NCI-H82 treated with DMSO at 0.1 percent for 48 hours (cell line): ENCODE measurements at regions not wholly inside any gene's neighbourhood (a gene's known extent, or its start where the extent isn't known, plus 50 kb on each side); places are given as distances from the start of the nearest gene placed in this dataset.
A peak's percentile ranks its signal among the peaks of the same experiment; 100 is the strongest.

Source experiments
- DNase-seq: peaks from one replicate; lab custom pipeline; 2025; ENCODE audit not compliant: unreplicated experiment; lab: John Stamatoyannopoulos, UW

DNA sequence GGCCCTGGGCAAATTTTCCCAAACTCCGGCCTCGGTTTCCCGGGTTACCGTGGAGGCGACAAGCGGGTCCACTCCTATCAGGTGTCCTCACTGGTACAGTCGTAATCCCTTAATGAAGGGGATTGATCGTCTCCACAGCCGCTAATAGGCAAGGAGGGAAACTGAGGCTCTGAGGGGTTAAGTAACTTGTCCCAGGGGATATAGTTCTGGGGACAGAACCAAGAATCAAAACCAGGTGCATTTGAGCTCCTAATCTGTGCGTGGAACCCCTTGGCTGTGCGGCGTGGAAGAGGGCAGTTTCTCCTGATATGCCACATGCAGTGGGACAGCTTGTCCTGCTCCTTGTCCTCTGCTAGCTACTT lies 157.2 kb downstream of the CYRIA start:
- DNase-seq, result no peak

DNA sequence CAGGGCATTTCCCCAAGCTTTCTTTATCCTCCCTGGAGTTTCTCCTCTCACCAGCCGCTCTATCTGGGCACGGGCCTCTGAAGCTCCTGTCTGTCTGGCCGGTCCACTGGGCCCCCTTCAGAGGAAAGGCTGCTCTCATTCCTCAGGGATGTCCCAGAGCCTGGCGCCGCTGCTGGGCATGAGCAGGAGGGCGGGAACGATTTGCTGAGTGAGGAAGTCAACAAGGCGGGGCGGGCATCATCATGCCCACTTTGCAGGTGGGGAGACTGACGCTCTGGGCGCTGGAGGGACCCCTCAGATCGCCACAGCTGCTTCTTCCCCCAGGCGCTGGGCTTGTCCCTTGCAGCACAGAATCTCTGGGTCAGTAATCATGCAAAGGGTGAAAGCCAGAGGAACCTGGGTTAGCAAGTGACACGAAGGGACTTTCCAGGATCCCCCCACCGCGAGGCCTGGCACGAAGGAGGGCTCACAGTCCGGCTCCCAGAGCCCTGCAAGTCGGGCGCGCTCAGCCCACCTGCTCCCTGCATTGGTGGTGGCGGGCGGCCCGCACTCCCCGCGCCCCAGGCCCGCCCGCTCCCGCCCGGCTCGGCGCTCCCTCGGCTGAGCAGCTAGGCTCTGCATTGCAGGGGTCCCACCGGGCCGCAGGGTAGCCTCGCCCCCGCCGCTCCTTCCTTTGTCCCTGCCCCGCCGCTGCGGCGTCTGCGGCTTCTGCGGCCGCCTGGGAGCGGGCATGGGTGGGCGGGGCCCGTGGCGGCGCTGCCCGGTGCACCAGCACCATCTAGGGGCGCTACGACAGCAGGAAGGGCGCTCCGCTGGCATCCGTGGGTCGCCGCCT lies 157.8 kb downstream of the CYRIA start:
- DNase-seq, result no peak

DNA sequence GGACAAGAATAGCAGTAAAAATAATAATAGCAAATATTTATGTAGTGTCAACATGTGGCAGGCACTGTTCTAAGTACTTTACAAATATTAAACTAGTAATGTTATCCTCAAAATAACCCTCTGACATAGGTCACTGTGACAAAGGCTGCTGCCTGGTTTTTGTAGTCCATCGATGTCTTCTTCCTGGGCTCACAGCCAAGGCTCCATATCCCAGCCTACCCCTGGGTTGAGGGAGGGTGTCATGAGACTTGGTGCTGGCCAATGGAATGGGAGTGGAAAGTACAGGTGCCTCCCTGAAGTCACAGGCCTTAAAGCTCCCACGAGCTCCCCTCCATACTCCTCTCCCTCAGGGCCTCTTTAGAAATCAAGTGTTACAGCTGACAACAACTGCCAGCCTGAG lies 159.3 kb downstream of the CYRIA start:
- DNase-seq, result no peak

DNA sequence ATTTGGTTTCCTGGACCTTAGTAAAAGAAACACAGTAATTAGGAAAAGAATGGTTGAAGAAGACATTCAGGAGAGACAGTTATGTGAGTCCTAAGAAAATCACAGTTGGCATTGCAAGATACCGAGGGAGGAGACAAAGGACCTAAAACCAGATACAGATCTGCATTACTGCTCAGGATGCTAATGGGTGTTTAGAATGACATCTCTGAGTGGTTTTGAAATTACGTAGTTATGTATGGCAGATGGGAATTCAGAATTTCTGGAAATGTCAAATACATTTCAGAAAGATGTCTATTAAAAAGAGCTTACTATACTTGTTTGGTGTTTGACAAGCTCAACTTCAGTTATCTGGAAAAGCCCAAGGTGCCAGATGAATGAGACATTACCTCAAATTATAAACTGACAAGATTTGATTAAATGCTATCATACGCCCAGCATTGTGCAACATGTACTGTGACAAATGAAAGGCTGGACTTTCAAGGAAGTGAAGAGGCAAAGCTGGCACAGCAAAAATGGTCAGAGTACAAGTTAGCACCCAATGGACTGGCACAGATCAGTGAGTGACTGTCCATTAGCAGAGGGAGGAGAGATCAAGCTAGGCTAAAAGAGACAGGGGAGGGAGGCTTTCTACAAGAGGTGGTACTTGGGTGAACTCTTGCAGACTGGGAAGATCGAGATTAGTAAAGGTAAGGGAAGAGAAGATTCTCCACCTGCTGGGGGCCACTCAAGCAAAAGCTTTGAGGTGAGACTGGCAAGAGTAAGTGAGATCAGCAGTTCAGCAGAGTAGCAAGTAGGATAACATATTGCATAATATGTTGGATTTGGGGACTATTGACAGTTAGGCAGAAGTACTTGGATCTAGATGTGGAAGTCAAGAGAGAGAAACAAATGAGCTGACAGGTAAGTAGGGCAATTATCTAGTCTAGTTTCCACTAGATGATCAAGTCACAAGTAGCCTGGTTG lies 168.9 kb downstream of the CYRIA start:
- no peak for DNase-seq

DNA sequence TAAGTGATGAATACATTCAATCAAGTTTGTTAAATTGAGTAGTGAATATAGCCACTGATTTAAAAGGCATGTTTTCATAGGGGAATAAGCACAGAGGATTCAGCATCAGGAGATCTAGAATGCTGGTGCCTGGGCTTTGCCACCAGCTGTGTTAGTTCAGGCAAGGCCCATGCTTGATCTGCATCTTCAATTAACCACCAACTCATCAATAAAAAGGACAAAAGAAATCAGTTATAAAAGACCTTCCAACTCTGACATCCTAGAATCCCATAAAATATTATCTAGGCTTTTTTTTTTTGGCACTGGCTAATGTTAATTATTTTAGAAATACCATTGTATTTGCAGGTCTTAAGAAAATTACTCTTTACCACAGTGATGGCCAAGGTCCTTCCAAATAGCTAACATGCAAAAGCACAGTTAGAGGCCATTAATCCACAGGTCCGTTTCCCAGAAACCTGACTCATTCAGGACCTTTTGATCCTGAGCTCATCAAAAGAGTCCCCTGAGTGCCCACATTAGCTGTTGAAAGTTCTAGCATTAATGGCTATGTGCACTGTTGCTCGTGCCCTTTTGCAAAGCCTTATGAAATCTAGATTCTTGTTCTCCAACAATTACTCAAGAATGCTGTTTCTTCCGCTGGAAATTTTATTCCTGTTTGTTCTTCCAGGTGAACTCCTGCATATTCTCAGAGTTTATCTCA lies 170.0 kb downstream of the CYRIA start:
- no peak for DNase-seq

DNA sequence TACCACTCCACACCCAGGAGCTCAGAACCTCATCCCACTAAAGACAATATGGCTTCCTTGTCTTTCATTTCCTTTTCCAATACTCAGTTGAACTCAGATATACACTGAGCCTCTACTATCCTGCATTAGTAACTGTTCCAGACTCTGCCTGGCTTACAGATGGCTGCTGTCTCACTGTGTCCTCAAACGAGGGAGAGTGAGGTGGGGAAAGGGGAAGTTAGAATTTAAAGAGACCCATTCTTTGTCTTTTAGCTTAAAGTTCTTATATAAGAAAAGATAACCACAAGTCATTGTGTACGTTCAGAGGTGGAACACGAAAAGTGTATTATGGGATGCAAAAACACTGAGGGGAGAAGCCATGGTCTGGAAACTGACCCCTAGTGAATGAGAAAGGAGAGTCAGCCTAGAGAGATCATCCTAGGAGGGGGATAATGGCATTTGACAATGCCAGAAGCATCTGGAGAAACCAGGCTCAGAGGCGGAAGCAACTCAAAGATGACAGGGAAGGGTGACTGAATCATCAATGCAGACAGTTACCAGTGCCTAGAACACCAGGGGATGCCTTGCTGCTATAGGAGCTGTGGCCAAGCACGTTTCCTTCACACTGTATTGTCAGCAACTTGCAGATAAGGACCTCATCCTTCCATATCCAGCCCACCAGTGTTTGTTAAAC lies 170.7 kb downstream of the CYRIA start:
- no peak for DNase-seq

DNA sequence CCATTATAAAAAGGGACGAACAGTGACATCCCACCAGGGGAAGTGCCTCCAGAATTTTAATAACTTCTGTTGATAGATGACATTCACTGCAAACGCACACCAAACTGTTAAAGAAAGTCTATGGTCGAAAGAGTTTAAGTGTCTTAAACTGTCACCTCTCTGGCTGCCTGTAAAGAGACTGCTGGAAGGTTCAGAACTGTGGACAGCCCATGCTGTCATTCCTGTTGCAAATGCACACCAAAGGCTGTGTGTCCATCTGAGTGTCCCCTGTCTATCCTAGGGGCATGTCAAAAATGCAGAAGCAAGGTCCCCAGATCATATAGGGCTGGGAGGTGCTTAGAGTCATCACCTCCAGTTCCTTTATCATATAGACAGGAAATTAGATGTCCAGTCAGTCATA lies 171.8 kb downstream of the CYRIA start:
- DNase-seq, result no peak

DNA sequence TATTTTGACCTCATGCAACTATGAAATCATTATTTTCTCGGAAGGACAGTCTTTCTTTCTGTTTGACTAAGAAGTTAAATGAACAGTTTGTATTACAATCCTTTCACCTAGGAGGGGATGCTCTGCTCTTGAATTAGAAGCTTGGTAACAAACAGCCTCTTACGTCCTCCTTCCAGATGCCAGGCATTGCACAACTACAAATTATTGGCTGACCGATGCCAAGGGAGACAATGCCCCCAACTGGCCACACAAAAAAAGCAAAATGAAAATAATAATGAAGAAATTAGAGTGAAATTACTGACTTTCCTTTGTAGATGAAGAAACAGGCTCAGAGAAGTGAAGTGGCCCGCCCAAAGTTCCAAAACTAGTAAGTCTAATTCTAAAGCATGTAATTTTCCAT lies 177.9 kb downstream of the CYRIA start:
- DNase-seq, result peak; percentile 5

DNA sequence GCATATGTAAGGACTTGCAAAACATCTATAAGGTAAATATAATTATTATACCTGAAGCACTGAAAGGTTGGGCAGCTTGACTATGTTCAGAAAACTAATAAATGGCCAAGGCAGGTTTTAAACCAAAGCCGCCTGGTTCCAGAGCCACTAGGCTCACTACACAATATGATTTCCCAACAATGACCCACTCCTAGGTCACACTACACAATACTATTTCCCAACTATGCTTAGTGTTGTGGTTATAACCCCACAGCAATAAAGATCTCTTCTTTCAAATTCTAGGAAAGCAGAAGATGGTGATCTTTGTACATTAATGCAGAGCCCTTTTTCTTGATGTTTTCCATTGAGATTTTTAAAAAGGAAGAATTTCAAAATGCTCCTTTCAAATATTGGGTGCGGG lies 180.4 kb downstream of the CYRIA start:
- DNase-seq, result no peak

DNA sequence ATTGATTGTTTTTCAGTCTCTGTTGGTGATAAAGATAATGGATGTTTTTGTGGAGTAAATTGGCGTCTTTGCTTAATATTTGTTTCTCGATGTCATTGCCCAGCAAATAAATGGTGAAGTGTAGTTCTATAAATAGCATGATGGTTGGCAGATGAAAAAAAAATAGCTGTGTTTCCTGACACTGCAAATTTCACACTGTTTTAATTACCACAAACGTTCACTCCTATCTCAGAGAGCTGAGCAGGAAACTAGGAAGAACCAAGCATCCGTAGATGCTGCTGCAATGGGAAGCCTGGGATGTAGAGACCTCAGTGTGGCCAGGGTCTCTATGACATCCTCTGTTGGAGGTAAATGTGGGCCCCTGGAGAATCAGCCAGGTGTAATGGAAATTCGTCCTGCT lies 183.2 kb downstream of the CYRIA start:
- DNase-seq, result no peak

DNA sequence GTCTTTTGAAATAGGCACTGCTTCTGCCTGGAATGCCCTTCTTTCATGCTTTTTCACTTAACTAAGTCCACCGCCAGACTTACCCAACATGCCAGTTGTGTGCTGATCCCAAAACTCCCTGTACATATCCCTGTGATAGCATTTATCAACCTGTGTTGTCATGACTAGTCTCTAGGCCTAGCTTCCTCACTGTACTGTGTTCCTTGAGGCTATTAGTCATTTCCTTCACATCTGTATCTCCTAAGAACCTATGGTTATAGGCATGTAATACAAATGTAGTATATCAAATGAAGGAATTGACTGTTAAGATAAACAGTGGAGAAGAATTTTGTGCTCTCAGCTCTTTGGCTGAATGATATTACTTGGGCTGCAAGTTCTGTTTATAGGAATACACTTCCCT lies 184.3 kb downstream of the CYRIA start:
- DNase-seq, result no peak

DNA sequence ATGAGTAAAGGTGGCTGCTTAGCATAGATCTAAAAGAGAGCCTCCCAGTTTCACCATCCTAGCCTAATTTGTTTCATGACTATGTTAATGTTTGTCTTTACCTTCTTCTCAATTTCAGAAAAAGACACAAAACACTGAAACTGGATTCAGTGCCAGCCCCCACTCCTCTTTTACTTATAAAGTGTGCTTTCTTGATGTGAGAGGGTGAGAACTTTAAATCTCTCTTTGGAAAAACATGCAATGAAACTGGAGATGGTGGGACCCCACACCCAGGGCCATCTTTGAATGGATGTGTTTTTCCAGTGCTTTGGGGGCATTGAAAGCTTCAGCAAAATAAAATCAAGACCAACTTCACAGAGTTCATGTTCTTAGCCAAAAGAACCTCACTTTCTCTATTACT lies 185.9 kb downstream of the CYRIA start:
- no peak for DNase-seq

DNA sequence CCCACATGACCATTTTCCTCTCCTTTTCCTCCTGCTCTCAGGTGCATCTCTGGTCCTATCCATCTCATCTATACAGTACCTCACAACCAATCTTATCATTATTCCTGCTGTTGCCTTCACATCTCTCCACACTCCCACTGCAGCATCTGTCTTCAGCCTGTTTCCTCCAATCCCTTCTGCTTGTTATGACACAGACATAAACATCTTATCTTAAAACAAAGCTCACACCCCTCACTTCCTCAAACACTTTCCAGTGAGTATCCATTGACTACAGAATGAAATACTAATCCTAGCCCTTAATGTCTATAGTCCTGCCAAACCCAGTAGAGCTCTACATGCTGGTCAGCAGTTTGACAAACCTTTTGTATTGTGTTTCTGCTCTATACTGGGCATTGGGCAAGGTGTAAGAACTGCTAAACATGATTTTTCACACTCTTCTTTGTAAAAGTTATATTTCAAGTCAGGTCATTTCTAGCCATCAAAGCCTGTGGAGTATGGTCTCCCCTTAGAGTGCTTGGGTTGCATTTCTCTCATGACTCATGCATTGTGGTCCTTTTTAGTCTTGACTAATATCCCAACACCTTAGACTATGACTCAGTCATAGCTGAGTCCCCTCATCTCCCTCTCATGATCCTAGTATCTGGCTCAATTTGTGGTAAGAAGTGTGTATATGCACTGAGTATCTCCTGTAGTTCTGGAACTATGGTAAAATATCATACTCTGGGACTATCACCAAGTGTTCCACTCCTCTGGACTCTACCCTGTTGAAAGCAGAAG lies 187.0 kb downstream of the CYRIA start:
- DNase-seq, result no peak

DNA sequence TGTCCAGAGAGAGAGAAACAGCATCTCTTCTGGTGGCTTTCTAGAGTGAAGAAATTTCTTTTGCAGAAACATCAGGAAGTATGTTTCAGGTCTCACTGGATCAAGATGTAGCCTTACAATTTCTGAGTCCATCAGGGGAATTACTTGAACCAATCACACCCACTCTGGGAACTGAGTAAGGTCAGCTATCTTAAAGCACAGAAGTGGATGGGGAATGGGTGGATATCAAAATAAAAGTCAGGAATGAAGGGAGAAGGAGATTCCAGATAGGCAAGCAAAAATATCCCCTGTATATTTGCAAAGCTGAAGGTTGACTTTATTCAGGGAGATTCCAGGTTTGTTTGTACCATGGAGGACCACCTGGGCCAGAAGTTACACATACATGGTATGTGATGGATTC lies 188.0 kb downstream of the CYRIA start:
- no peak for DNase-seq

DNA sequence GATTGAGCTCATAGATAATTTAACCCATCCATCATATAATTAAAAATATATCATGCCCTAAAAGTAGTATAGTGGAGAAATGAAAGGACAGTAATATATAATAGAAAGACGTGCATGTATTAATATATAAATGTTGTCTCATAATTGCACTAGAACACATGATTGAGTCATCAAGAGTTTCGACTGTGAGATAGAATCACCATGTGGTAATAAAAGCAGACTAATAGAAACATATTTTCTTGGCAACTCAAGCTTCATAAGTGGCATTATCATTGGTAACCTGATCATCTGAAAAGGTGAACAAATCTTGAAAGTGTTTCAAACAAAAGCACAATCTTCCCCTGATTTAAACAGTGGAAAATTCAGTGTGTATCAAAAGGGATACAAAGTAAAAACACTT lies 188.8 kb downstream of the CYRIA start:
- no peak for DNase-seq

DNA sequence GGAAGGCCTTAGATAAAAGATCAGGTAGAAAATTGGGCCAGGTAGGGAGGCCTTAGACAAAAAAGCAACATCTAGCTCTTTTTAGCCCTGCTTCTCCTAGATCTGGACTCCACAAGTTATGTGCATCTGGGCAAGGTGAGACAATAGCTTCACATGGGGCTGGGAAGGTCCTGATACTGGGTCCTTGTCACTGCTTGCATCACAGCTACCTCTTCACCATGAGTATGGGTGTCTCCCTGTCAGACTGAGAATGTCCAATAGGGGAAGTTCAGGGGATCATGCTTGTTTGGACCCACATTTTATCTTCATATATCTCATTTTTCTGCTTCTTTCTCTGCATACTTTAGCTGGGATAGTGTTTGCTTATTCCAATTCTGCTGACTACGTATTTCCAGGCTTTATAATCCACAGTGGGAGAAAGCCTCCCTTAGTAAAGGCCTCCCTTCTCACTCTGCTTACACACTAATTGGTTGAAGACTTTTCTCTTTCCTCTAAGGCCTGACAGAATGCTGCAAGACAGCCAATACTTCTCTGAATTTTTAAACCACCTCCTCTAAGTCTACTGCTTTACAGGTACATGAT lies 189.6 kb downstream of the CYRIA start:
- no peak for DNase-seq

DNA sequence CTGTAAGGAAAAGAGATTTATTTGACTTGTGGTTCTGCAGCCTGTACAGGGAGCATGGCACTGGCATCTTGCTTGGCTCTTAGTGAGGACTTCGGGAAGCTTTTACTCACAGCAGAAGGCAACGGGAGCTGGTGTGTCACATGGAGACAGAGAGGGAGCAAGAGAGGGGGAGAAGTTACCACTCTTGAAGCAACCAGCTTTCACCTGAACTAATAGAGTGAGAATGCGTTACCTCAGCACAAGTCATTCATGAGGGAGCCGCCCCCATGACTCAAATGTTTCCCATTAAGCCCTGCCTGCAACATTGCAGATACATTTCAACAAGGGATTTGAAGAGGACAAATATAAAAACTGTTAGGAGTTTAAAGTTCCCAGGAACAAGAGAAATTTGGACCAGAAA lies 190.0 kb downstream of the CYRIA start:
- no peak for DNase-seq

DNA sequence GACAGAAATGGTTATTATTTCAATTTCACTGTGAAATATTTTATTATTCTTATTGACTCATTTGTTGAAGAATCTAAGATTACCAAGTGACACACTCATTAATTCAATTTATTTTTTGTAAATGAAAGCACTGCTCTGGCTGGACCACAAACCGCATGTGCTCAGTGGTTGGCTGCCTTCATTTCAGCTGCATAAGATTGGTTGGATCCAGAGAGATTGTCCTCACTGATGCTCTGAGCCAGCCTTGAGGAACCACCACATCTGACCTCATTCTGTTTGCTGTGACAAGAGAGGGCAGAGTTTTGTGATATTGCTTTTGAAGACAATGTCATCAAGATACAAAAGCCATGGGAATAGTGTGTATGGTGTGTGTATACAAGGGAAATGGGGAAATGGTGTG lies 192.1 kb downstream of the CYRIA start:
- no peak for DNase-seq

DNA sequence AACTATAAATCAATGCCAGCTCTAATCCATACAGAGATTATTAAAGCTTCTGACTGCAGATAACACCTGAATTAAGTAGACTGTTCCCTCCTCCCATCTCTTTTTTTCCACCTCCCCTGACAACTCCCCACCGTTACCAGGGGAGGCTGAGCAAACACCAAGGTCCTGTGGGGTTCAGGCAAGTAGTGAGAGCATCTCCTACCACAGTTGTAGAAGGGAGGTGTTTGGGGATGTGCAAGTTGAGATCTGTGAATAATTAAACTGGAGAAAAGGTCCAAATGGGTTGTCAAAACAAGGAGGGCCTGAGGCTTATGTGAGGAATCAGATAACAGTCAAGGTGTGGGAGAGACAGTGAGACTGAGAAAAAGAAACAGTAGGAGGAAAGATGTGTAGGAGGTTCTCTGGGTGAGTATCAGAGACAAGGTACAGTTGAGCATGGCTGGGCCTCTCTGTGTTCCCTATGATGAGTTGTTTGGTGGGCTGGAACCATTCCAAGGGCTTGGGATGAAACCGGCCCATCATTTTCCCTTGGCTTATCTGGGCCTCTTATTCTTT lies 194.6 kb downstream of the CYRIA start:
- no peak for DNase-seq

DNA sequence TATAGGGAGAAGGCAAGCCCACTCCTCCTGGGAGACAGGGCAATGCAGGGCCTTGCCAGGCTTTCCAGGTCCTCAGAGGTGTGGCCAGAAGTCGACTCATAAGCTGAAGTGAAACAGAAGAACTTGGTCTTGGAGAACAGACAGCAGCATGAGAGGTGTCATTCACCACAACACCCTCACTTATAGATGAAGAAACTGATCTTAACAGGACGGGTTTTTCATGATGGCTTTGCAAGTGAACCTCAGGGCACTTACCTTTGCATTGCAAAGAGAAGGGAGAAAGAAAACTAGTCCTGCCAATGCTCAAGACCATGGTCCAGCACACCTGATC lies 198.8 kb downstream of the CYRIA start:
- no peak for DNase-seq
